GM12874 (cell line): ENCODE measurements at regions not wholly inside any gene's neighbourhood (a gene's known extent, or its start where the extent isn't known, plus 50 kb on each side); places are given as distances from the start of the nearest gene placed in this dataset.

Experiments used
- CTCF ChIP-seq: IDR thresholded peaks from 2 replicates; pipeline ENCODE4 v1.5.1; 2011; ENCODE audit warnings: low read depth, mild to moderate bottlenecking, control low read depth, low read length, moderate library complexity; ENCODE audit not compliant: insufficient read depth

GRCh38 chr3:16084887-16085286 is 89.6 kb upstream of the GALNT15 start:
- TF ChIP-seq CTCF = no peak

GRCh38 chr3:16085410-16085809 is 89.1 kb upstream of the GALNT15 start:
- no peak for TF ChIP-seq CTCF

GRCh38 chr3:16085884-16086608 is 88.4 kb upstream of the GALNT15 start:
- TF ChIP-seq CTCF = no peak

GRCh38 chr3:16086690-16087089 is 87.8 kb upstream of the GALNT15 start:
- no peak for TF ChIP-seq CTCF

- TF ChIP-seq CTCF = no peak
Observed at GRCh38 chr3:16088496-16088895, 86.0 kb upstream of the GALNT15 start.

GRCh38 chr3:16089521-16089920 is 85.0 kb upstream of the GALNT15 start:
- TF ChIP-seq CTCF = no peak

- no peak for TF ChIP-seq CTCF
Observed at GRCh38 chr3:16090024-16090423, 84.5 kb upstream of the GALNT15 start.
